Left lobe of liver (tissue), 2 donors: ENCODE measurements at regions not wholly inside any gene's neighbourhood (a gene's known extent, or its start where the extent isn't known, plus 50 kb on each side); places are given as distances from the start of the nearest gene placed in this dataset.
"Not testable (repeated sequence)": the region's sequence is repeated elsewhere in the genome, so short reads cannot be mapped to it uniquely, and the experiment has no call there.

Experiments
- ATAC-seq: fragments of 200-7000 bp; cut with Tn5 transposase; one replicate; pipeline ENCODE4 v1.9.1; 2020; ENCODE audit warnings: mild to moderate bottlenecking, moderate library complexity
- DNase-seq: peaks from one replicate; pipeline ENCODE4 v3.0.0-alpha.2; 2020; ENCODE audit warnings: low spot score
- donor health status: DM: no; HTN: no; CAD: no; lungs with moderate emphysema.
- donor health status: DM: no; HTN: yes; CAD: no.

DNA sequence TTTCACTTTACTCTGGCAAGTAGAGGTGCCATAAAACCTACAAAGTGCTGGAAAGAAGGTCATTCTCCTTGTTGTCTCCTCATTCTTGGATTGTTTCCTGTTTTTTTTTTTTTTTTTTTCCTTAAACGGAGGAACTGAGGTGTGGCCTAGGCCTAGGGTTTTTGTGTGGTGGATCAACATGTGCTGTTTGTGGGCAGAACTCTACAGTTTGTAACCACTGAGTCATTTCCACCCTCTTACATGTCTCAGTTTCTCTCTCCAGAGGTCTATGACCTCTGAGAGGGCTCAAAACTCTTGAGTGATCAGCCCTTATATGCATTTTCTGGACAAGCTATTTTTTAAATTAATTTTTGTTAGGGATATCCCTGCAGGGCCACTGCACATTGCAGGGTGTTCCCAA lies 296.0 kb downstream of the PPP1R3A start:
- DNase-seq (no peak), ATAC-seq (no peak)

DNA sequence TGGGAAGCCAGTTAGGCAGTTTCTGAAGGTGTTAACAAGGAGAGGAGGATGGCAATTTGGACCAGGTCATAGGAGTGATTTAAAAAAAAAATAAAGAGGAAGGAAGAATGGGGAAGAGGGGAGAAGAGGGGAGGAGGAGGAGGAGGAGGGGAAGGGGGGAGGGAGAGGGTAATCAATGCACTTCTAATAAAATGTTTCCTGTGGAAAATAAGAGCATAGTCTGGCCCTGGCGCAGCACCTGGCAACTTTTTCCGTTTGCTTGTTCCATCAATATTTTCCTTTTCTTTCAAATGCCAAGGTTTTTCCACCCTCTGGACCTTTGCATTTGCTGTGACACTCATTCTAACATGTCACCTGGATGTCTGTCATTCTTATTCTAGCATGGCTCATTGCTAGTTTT lies 308.2 kb downstream of the PPP1R3A start:
- DNase-seq = no peak
- no peak for ATAC-seq

DNA sequence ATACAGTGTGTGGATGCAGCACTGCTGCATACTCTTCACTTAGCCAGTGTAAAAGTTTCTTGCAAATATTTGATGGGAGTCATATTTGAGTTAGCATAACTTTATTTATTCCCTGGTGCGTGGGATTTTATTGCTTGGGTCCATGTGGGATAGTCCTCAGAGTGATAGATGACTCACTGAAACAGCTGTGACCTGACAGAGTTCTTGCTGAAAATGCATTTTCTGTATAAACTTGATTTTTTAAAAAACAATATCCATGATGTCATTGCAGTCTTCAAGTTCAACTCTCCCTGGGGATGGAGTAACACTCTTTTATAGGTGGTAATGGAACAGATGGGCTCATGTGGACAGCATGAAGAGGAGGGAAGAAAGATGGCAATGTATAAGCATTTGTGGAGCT lies 310.0 kb downstream of the PPP1R3A start:
- ATAC-seq (no peak), DNase-seq (no peak)

DNA sequence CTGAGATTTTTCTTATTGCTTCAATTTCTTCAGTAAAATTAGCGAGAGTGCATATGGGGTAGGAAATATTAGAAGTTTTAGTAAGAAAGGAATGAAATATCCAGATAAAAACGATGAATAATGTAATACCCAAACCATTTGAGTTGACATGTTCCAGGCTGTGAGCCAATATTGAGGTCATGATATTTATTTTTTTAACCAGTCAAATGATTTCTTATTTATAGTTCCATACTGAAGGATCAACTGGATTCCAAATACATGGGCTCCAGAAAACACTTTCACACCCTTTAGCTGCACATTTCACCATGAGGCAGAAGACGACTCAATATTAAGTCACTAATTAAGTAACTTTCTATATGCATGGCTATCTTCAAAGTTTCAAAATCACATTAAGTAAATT lies 312.5 kb downstream of the PPP1R3A start:
- ATAC-seq (no peak), DNase-seq (no peak)

DNA sequence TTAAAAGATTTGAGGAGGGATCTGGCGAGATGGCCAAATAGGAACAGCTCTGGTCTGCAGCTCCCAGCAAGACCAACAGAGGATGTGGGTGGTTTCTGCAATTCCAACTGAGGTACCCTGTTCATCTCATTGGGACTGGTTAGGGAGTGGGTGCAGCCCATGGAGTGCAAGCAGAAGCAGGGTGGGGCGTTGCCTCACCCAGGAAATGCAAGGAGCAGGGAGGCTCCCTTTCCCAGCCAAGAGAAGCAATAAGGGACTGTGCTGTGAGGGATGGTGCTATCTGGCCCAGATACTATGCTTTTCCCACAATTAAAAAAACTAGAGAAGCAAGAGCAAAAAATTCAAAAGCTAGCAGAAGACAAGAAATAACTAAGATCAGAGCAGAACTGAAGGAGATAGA lies 318.4 kb downstream of the PPP1R3A start:
- not testable (repeated sequence) for DNase-seq, ATAC-seq

DNA sequence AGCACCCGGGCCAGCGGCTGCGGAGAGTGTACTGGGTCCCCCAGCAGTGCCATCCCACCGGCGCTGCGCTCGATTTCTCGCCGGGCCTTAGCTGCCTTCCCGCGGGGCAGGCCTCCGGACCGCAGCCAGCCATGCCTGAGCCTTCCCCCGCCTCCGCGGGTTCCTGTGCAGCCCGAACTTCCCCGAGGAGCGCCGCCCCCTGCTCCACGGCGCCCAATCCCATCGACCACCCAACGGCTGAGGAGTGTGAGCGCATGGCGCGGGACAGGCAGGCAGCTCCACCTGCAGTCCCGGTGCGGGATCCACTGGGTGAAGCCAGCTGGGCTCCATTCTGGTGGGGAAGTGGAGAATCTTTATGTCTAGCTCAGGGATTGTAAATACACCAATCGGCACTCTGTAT lies 325.4 kb downstream of the PPP1R3A start:
- not testable (repeated sequence) for ATAC-seq

DNA sequence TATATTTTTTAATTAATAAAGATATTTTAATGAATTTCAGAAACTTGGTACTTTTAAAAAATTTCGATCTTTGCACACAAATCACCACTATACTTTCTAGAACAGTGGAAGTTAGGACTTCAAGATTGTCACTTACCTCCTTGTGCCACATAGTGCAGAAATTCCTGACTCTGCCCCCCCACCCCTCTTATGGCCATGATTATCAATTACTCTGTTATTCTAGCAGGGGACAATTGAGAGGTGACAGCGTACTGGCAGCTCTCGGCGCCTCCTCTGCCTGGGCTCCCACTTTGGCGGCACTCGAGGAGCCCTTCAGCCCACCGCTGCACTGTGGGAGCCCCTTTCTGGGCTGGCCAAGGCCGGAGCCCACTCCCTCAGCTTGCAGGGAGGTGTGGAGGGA lies 325.9 kb downstream of the PPP1R3A start:
- ATAC-seq, DNase-seq: not testable (repeated sequence)

More for the DNA sequence above, 325.4 kb downstream of the PPP1R3A start:
- DNase-seq = not testable (repeated sequence)

DNA sequence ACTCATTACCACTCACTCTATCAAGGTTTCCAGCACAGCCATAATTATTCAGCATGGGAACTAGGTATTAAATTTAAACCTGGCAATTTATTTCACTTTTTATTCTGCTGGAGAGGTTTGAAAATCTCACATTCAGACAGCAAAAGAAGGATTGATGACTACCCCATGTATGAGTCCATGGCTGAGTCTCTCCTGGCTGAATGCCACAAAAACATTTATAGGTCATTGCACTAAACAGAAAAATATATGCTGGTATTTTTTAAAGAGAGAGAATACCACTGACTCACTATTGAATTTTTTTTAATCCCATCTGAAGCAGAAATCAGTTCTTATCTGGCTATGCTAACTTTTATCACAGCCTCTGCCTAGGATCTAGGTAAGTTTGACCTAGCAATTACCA lies 336.3 kb downstream of the PPP1R3A start:
- DNase-seq (no peak), ATAC-seq (no peak)

DNA sequence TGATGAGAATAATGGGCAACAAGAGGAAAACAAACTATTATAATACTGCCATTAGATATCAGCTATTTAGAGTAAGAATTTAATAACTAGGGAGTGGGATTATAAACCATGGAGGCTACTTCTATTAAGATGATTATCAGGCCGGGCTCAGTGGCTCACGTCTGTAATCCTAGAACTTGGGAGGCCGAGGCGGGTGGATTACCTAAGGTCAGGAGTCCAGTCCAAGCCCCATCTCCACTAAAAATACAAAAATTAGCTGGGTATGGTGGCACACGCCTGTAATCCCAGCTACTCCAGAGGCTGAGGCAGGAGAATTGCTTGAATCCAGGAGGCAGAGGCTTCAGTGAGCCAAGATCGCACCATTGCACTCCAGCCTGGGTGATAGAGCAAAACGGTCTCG lies 355.6 kb downstream of the PPP1R3A start:
- not testable (repeated sequence) for DNase-seq, ATAC-seq

DNA sequence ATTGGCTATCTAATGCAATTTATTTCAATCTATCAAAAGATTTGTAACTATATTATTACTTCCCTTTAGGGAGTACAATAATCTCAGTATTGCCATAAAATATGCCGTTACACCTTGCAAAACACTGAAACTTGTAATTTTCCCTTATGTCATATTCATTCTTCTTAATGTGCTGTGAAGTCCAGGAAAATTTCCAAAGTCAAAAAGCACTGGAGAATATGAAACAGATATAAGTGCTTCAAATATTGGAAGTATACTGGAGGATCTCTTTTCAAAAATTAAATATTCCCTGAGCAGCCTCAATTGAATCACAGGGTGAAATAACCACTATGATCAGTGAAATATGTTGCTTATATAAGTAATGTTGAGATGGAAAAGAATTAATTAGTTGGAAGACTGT lies 356.0 kb downstream of the PPP1R3A start:
- DNase-seq (no peak), ATAC-seq (no peak)

DNA sequence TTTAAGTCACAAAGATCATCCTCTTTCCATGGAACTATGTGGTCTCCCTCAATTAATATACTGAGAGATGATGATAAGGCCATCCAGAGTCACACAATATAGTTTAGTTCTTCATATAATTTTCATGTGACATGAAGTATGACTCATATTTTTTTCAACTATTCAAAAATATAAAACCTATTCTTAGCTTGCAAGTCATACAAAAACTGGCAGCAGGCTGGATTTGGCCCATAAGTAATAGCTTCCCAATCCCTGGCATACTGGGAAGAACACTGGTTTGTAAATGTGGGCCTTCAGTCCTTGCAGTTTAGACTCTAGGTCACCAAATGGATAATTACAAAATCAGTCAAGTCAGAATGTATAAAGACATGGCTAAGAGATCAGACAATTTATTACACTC lies 356.6 kb downstream of the PPP1R3A start:
- DNase-seq (no peak), ATAC-seq (no peak)

DNA sequence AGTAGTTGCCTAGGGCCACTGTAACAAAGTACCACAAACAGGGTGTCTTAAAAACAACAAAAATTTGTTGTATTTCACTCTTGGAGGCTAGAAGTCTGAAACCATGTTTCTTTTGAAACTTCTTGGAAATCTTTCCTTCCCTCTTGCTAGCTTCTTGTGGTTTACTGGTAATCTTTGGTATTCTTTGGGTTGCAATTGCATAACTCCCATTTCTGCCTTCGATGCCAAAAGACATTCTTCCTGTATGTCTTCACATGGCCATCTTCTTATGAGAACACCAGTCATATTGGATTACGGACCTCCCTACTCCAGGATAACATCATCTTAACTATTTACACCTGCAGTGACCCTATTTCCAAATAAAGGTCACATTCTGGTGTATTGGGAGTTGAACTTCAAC lies 357.4 kb downstream of the PPP1R3A start:
- ATAC-seq = no peak
- no peak for DNase-seq

DNA sequence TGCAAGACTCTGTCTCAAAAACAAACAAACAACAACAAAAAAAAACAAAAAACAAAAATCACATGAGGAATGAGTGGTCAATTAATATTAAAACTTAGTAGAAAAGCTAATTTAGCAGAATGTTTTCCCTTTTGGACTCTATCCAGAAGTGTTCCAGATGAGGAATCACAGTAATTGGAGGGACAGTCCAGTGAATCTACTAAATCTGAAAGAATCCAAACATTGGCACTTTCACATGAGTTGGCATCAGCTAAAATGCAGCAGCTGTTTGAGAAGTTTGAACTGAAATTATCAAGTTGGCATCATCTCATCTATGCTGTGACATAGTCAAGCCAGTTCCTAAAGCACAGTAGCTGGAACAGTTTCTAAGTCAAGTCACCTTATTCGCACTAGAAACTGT lies 367.8 kb downstream of the PPP1R3A start:
- DNase-seq = no peak

DNA sequence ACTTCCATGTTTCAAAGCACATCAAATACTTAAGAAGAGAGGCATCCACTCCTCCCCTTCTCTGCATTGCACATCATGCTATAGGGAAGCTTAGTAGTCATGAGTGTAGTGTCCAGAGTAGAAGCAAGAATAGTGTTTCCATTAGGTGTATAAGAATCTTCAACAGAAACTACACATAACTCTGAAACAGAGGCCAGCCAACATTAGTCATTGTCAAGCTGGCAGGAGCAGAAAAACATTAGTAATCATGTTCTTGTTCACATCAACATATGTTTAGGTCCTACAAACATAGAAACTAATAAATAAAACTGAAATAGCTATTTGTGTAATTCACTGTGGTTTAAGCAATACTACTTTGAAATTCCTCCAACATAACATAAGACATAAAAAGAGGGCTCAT lies 370.2 kb downstream of the PPP1R3A start:
- DNase-seq = no peak
- ATAC-seq = no peak

More for the DNA sequence above, 367.8 kb downstream of the PPP1R3A start:
- ATAC-seq = no peak

DNA sequence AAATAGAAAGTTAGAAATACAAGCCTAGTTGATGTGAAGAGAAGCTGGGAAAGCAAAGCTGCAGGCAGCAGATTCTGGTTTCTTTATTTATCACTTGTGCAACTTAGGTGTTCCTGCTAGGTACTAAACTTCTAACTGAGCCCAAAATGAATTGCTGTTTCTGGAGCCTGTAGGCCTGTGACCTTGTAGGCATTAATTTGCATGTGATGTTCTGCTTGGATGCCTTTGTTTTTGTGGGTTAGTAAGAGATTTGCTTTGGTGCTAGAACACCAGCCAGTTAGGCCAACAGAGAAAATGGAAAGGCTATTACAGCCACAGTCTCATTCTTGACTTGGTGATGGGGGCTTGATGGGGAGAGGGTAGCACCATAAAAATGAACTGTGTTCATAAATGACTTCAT lies 370.7 kb downstream of the PPP1R3A start:
- no peak for ATAC-seq
- no peak for DNase-seq

DNA sequence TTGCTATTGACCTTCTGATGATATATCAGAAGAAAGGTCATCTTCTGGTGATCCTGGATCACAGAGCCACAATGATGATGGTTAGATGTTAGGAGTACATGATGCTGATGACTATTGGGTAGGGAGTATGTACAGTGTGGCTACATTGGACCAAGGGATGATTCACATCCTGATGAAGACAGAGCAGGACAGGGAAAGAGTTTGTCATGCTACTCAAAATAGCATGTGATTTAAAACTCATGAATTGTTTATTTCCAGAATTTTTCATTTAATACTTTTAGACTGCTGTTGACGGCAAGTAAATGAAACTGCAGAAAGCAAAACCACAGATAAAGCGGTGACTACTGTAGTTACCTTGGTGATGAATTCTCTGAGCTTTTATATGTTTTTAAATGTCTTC lies 397.3 kb downstream of the PPP1R3A start:
- no peak for DNase-seq
- no peak for ATAC-seq

DNA sequence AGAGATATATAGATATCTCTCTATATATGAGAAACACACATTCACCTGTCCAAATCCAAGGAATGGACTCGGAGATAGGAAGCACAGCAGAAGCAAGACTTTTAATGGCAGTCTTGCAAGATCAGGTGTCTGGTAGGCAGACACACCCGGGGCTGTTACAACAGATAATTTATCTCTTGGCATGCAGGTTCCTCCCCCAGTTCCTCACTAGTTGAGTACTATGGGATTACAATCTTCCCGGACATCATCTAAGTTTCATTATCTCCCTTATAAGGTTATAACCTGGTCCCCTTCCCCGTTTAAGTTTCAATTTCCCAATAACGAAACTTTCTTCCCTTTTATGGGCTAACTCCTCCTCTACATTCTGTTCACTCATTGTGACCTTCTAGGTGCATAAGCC lies 399.3 kb downstream of the PPP1R3A start:
- DNase-seq = no peak
- ATAC-seq = no peak

DNA sequence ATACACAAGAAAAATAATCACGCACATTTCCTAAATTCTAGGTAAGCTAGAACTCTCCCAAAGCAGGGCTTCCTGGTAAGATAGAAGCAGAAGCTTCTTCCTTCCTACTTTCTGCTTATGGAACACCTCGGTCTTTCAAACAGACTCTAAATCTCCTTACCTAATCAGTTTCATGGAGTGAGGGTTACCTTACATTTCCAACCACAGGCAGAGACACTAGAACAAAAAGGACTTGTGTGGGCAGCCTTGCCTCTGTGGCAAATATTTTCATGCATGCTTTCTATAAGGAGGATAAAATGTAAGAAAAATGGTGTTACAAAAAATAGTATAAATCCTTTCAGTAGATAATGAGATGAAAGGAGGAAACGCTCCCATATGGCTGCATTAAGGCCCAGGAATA lies 386.3 kb upstream of the SMIM30 start:
- no peak for DNase-seq
- no peak for ATAC-seq

DNA sequence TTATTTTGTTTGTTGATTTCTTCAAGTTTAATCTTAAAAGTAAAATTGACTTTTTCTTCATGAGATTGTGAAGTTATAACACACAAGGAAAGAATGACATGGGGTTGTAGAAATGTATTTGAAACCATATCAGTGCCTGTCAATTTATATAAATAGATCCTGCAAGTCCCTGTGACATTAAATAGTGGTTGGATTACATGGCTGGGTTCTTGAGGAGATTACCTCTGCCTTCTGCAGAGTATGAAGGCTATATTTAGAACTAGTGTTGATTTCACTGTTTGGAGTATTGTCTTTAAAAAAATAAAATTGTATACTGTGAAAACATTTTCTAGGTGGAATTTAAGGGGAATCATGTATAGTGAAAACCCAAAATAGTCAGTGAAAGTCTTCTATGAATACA lies 385.8 kb upstream of the SMIM30 start:
- DNase-seq (no peak), ATAC-seq (no peak)

DNA sequence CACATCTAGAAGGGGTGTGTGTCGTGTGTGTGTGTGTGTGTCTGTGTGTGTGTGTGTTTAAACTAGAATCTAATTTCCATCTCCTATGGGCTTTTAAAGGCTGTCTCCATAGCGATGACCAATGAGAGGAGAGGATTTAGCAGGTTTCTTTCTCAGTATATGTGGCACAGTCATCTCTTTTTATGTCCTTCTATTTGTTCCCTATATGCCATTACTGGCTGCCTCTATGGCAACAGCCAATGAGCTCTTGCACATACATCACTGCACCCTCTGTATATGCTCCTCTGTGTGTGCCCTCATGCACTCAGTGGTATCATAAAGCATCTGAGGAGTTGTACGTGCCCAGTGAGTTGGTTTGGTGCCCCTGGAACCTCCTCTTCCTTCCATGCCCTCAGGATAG lies 378.2 kb upstream of the SMIM30 start:
- not testable (repeated sequence) for ATAC-seq, DNase-seq

DNA sequence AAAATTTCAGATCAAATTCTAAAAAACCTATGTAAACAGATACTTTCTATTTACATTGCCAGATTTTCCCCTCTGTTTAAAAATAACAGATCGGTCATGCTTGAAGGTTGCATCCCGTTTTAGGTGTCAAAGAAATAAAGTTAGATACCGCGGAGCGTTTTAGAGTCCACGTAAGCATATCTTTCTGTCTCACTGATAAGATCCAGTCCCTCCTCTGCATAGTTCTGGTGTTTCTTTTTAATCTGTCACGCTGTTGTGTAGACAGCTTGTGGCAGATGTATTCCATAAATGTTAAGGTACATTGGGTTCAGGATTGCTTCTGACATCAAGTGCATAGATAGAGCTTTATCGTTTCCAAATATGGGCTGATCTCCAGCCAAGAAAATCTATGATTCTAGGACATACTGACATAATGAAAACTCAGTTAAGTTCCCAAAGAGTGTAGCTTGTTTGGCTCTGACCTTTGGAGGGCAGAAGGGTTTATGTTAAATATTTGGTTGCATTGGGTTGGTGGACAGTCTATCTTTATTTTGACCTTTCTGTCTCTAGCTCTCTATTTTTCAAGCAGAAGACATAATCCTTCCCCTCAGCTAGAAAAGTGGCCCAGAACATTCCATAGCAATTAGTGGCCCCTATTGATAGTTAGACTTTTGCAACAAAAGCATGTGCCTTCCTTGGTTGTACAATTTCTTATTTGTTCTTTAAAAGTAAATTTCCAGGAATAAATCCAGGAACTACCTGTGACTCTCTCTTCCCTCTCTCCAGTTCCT lies 376.6 kb upstream of the SMIM30 start:
- ATAC-seq, DNase-seq: not testable (repeated sequence)

DNA sequence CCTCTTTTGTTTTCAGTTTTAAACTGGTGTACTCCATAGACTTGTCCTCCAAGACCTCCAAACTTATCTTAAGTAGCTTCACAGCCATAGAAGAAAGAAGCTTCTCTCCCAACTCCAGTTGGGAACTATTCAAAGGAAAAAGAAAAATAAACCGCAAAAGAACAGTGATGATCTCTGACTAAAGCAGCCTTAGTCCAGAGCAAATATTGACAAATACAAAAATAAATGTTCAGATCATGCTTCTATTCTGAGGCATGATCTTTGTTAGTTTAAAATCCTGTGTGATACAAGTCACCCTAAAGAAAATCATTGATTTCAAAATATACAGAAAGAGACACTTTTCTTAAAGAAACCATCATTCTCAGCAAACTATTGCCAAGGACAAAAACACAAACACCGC lies 373.0 kb upstream of the SMIM30 start:
- DNase-seq = no peak
- peak; percentile 44 for ATAC-seq
